HPDE6-E6E7 (cell line): ENCODE measurements at regions not wholly inside any gene's neighbourhood (a gene's known extent, or its start where the extent isn't known, plus 50 kb on each side); places are given as distances from the start of the nearest gene placed in this dataset.
"Not testable (repeated sequence)": the region's sequence is repeated elsewhere in the genome, so short reads cannot be mapped to it uniquely, and the experiment has no call there.

Experiments
- DNase-seq: peaks from one replicate; pipeline ENCODE4 v3.0.0; 2011; ENCODE audit warnings: missing footprints; ENCODE audit errors: extremely low spot score

GRCh38 chr12:90695415-90695814, 259.6 kb downstream of the CCER1 start:
- DNase-seq = no peak

DNA sequence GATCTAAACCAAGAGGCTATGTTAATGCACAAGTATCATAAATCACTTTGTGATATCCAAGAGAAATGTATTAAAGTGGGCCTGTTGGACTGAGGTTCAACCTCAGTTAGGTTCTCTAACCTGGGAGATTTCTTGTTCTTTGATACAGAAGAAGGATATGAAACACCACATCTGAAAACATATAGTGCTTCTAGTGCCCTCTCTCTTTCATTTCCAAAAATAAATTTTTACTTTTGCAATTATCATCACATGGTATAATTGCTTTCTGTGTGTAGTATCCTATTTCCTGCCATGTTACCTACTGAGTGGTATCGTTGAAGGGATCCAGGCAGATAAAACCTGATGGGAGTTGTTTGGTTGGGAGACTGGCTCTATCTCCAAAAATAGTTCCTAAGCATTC, 264.9 kb downstream of the CCER1 start:
- no peak for DNase-seq

DNA sequence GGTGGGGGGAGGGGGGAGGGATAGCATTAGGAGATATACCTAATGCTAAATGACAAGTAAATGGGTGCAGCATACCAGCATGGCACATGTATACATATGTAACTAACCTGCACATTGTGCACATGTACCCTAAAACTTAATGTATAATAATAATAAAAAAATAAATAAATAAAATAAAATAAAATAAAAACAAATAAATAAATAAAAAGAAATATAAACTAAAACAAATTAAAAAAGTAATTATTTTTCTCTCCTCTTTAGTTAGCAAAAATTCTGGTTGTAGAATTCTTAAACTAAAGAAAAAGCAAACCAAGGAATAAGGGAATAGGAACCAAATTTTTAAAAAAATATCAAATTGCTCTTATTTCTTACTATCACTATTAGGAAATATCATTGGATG, 267.3 kb downstream of the CCER1 start:
- not testable (repeated sequence) for DNase-seq

- no peak for DNase-seq
Measured at GRCh38 chr12:90683871-90684270, 271.1 kb downstream of the CCER1 start.

DNA sequence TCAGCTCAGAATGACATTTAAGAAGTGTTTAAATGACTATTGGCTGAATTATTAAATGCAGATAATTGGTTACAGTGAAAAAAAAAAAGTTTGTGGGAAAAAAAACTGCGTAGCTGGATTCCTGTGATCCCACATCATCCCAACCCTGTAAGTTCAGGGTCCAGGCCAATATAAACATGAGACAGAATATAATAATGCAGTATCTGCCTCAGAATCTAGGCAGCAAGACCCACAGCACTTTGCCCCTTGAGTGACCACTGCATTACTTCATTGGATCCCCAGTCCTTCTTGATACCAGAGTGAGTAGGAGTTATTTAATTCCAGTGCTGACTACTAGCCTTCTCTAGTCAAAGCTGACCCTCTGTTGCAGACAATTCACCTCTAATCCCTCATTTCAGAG, 272.6 kb downstream of the CCER1 start:
- no peak for DNase-seq

DNA sequence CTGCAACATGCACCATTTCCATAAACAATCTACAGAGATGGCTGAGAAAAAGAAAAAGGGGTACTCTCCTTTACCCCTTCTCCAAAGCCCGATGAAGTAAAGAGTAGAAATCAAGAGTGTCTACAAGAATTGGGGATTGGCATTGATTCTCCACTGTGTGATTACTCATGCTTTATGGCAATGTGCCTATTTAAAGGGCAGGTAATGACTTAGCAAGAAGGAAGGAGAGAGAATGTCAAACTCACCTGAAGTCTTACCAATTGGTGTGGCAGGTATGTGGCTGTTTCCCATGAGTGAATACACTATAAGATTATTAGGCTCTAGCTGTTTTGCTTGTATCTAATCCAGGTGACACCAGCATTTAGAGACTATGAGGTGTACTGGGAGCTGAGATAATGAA, 275.3 kb downstream of the CCER1 start:
- DNase-seq = peak; percentile 6

GRCh38 chr12:90677552-90677951, 277.4 kb downstream of the CCER1 start:
- DNase-seq = no peak

DNA sequence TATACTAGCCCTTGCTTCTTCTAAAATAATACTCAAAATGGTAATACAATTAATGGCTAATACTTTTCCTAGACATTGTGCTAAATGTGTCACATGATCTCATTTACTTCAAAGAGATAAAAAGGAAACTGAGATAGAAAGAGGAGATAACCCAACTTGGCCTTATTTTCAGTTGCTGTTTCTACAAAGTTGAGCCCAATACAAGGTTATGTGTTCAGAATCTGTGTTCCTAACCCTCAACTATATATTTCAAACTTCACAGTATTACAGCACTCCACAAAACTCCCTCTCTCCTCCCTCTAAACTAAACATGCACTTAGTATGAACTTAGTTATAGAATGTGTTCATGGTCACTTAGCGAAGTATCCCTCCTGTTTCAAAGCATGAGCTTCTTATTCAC, 277.9 kb downstream of the CCER1 start:
- DNase-seq = no peak

DNA sequence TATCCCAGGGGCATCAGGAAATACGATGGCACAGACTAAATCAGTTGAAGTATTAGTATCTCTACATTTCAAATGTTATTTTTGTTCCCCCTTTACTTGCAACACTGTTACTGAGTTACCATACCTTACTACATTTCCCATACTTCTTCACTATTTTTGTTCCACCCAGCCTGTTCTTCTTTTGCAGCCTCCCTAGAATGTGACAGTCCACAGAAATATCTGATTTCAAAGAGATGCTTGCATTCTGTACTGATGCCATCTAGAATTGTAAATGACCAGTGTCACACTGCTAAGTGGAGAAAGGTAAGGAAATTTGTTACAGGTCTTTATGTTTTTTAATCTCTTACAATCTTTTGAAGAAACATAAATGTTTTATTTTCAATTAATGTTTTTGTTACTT, 279.9 kb downstream of the CCER1 start:
- no peak for DNase-seq

- no peak for DNase-seq
Measured at GRCh38 chr12:90672081-90672480, 282.9 kb downstream of the CCER1 start.

GRCh38 chr12:90663949-90664348, 291.0 kb downstream of the CCER1 start:
- not testable (repeated sequence) for DNase-seq

DNA sequence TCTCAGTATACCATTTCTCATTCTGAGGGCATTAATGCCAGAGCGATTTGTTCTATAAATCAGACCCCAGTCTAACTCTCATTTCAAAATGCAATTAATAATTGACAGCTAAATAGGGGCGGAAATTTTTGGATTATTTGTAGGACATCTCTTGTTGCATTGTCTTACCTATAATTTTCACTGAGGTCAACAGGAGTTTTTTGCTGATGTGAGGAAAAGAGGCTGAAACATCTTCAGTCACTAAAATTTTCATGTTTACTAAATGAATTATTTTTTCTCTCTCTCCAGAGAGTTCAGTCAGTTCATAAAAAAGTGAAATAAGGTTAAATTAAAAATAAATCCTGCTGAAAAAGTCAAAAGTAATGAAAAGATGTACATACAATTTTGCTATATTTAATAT, 295.9 kb downstream of the CCER1 start:
- no peak for DNase-seq

DNA sequence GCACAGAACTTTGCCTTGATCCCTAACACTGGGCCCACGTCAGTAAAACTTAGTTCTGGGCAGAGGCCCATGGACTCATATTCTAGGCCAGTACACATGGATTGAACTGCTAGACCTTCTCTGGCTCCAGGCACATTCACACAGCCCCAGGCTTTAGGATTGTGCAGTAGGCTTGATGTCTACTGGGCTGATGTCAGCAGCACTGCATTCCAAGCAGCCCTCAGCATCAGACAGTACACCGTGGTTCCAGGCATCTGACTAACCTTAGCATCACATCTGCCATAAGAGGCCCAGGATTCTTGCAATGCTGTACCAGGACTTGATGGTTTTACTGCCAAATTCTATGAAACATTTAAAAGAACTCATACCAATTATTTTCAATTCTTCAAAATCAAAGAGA, 301.9 kb downstream of the CCER1 start:
- no peak for DNase-seq

DNA sequence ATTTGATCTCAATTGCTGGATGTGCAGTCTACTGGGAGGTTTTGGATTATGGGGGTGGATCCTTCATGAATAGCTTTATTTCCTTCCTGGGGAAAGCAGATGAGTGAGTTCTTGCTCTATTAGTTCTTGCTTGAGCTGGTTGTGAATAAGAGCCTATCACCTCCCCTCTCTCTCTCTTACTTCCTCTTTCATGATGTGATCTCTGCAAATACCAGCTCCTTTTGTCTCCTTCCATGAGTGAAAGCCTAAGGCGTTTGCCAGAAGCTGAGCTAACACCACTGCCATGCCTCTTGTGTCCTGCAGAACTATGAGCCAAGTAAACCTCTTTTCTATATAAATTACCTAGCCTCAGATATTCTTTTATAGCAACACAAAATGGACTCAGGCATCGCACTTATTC, 302.7 kb downstream of the CCER1 start:
- DNase-seq = no peak

GRCh38 chr12:90645181-90645580, 309.8 kb downstream of the CCER1 start:
- no peak for DNase-seq

DNA sequence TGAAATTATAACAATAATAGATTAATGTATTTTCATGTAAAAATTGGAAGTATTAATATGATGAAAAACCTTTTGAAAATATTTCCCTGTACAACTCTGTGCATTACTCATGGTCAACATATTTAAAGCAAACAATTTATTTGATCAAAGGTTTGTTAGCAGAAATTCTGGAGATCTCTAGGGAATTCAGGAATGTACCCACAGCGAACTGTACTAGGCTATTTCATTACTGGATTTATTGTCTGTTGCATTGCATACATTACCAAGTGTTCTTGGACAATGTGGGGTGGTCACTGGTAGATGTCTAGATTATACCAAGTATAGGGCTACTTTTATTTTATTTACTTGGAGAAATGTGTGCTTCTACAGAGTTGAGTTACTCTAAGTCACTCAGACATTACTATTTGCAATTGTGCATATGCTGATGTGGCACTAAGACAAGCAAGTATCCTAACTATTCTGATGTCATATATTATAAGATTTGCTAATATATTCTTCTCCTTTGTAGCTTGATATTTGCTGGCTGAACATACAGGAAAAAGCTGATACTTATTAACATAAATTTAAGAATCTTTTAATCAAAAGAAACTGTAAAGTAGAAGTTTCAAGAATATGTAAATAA, 323.3 kb downstream of the CCER1 start:
- DNase-seq = no peak

- no peak for DNase-seq
Measured at GRCh38 chr12:90630006-90630405, 325.0 kb downstream of the CCER1 start.

DNA sequence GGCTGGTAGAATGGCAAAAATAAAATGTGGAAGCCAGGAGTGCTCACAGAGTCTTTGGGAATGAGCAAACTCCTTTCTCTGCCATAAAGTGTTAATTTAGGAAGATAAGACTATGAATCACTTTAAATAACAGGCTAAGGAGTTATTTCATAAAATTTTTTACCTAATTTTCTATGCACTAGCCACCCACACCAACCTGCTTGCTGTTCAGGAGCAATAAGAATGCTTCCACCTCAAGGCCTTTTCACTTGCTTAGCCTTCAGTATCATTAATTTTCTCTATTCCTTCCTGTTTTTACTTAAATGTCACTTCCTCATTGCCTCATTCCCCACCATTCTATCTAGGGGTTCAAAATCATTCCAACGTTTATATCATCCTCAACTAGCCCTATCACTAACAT, 326.8 kb downstream of the CCER1 start:
- DNase-seq = no peak

GRCh38 chr12:90627180-90627896, 327.6 kb downstream of the CCER1 start:
- peak; percentile 3 for DNase-seq

DNA sequence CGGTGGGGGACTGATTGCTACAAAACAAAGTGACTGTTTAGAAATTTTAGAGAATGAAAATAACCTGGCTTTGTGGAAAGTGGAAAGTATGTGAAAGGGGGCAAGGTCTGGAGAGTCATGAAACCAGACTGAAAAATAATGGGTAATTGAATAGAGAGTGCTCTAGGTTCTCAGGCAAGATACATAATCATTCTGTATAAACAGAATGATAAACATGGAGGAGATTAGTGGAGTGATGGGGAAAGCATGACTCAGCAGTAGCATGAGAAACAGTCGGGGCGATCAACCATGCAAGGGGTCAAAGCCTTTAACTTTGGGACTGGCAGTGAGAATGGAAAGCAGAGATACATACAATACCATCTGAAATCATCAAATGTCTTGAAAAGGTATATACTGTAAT, 332.5 kb downstream of the CCER1 start:
- no peak for DNase-seq

- DNase-seq = no peak
Measured at GRCh38 chr12:90621927-90622326, 333.0 kb downstream of the CCER1 start.

- DNase-seq = no peak
Measured at GRCh38 chr12:90619943-90620342, 335.0 kb downstream of the CCER1 start.

GRCh38 chr12:90618586-90618985, 336.4 kb downstream of the CCER1 start:
- no peak for DNase-seq

- no peak for DNase-seq
Measured at GRCh38 chr12:90611891-90612290, 343.1 kb downstream of the CCER1 start.
